GM19467 (cell line): ENCODE measurements at regions not wholly inside any gene's neighbourhood (a gene's known extent, or its start where the extent isn't known, plus 50 kb on each side); places are given as distances from the start of the nearest gene placed in this dataset.
"Not testable (repeated sequence)": the region's sequence is repeated elsewhere in the genome, so short reads cannot be mapped to it uniquely, and the experiment has no call there.

ENCODE experiments used
- ATAC-seq: cut with Tn5 transposase; IDR thresholded peaks from one replicate; pipeline ENCODE4 v1.9.1; 2021; ENCODE audit warnings: mild to moderate bottlenecking, moderate library complexity; ENCODE audit not compliant: unreplicated experiment

DNA sequence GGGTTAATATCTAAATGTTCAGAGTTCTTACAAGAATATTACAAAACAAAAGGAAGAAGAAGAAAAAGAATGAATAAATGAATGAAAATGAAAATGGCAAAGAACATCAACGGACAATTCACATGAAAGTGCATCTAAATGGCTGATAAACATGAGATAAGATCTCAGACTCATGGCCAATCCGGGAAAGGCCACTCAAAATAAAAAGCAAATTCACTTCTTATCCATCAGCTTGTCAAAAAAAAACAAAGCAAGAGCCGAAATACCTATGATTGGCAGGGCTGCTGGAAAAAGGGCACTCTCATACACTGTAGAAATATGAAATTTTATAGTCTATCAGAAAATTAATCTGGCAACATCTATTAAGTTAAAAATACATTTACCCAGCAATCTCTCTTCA is 103.6 kb upstream of the EDEM3 start:
- ATAC-seq: no peak

DNA sequence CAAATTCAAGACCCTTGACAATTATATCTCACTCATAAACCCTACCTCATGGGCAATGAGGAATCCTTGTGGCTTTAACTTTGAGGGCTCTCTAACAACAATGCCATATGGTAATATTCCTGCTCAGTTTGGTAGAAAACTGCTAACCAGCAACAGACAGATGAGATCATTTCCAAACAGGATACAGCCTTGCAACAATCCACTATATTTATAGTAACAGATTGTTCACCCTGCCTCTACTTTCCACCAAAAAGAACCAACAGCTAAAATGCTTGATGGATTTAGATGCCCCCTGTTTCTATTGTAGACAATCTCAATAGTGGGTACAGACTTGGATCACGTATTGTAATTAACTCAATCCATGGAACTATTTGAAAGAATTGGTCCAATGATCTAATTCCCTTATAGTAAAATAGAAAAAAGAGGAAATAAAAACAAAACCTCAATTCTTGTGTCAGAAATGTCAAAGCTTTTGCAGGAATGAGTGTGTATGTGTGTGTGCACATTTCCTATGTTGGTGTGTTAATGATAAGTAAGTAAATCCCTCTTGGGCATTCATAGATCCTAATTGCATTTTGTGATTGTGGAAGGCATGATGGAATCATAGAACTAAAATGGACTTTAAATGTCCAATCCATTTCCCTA is 100.0 kb upstream of the EDEM3 start:
- no peak for ATAC-seq

DNA sequence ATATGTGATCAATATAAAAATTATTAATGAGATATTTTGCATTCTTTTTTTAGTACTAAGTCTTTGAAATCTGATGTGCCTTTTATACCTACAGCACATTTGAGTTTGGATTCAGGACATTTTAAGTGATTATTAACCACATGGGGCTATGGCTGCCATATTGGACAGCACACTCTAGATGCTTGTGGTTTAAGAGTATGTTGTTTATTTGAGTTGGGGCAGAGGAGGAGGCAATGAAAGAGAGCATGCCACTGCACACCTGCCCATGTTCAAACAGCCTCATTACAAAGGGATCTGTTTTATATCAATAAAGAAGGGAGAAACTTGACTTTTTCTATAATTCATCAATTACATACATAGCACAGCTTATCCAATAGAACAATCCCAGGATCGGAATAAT is 99.4 kb upstream of the EDEM3 start:
- ATAC-seq: no peak

DNA sequence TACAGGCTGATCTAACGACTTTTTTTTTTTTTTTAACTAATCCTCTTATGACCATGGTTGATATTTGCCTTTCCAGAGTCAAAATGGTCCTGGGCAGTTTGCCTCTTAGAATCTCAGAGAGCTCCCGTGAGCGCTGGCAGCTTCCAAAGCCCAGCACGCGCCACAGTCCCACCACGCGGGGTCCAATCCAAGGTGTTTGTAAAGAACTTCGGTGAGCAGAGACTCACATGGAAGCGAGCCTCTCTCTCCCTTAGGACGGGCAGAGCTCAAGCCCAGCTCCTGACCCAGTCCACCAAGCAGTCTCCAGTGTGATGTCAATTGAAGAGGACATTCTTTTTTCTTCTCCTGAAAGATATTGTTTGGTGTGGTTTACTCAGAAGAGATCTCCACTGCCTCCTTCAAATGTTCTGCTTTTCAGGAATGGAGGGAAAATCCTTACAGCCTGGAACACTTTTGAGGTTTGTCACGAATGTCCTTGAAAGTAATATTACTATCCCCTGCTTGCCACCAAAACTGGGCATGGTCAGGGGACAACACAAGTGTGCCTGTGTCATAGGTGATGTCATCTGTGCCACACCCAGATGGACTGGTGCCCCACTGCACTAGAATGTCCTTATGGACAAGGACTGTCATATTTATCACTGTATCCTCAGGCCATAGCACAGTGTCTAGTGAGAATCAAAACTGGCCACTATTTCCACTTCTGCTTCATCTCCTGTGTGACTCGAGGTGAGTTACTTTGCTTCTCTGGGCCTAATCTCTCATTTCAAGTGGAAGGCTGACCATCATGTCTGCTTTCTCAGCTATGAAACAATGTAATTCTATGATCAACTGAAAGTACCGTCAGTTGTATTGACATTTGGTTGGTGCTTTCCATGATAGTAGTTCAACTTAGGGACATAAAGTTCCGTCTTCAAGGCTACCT is 97.4 kb upstream of the EDEM3 start:
- no peak for ATAC-seq

DNA sequence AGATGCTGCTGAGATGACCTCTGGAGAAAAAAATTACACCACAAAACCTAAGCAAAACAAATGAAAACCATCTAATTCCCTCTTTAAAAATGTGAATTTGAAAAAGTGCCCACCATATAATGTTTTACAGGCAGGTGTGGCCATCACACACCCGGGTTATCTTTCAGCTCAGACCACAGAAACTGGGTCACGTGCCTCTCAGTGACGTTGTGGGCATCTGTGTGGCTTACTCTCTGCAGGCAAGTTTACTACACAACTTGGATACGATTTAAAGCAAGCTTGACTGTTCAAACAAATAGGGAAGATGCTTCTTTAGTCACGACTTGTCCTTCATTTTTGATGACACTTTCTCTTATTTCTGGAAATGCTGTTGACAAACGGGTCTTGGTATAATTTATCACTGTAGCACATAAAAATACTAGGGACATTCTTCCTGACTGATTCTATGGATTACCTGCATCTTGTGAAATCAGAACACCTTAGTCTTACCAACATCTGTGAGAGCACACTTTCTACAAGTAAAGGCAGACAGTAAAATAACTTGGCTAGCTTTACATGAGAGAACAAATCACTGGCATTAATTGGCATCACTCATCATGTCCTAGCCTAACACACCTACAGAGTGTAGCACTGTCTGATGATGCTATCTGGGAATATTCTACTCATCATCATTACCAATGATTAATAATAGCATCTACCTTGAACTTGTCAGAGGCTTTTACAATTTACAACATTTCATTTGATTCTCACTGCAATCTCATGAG is 89.3 kb upstream of the EDEM3 start:
- peak; percentile 100 for ATAC-seq

DNA sequence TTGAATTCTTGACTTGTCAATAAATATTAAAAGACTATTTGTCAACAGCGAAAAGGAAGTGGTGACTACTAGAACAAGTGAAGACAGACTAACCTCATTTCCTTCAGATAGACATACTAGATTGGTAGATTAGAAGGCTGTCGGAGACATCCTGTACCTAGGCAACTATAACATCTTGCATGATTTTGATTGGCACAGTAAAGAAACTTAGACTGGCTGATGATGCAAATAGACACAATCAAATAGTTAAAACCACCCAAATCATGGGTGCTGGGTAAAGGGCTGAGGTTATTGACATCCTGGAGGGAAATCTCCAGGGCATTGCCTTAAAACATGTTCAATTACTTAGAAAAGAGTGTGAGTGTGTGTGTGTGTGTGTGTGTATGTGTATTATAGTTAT is 85.9 kb upstream of the EDEM3 start:
- no peak for ATAC-seq

DNA sequence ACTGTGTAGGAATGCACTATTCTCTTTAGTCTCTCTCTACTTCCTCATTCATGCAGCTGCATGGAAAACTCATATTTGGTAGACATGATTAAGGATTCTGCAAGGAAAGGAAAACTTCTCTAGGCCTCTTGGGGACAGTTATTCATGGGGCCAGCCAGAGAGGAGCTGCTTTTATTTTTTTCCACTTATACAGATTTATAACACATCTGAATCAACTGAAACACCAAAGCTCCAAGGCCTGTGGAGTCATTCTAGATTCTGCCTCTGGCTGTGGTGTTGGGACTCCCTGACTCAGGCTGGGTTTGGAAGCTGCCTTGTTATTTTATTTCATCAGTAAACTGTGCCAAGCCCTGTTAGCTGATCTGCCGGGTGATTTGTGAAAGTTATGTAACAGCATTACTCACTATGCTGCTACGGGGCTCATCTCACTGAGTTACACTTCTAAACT is 83.9 kb upstream of the EDEM3 start:
- ATAC-seq: no peak

DNA sequence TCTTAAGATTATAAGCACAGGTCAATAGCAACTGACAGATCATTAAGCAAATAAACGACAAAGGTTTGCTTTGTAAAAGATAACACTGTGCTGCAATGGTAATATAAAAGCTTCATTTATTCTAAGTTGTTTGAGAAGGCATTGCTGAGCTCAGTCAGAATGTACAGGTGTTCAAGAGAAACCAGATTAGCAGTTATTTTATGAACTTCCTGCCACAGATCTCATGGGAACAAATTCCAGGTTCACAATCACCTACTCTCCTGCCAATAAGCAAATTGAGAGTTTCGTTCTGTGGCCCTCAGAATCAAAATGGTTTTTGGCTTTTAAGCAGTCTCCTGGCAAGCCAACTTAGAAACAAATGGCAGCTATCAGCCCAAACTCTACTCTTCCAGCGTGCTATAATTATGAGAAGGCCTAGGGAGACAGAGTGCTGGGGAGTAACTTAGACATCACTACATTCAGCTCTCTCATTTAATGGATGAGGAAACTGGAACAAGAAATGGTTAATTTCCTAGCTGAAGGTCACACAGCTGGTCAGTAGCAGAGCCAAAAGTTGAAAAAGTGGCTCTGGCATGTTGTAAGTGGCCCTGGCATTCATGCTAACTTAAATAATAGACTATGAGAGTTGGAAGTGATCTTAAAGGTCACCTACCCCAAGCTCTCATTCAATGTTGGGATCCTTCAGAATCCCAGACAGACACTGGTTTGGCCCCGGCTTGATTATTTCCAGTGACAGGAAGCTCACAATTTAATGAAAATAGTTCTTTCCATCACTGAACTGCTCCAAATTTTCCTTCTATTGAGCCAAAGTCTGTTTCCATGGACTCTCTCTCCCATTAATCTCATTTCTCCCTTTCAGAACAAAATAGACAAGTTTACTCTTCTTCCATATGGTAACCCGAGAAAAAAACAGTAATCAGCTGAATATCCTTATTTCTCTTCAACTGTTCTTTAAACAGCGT is 82.6 kb upstream of the EDEM3 start:
- no peak for ATAC-seq

DNA sequence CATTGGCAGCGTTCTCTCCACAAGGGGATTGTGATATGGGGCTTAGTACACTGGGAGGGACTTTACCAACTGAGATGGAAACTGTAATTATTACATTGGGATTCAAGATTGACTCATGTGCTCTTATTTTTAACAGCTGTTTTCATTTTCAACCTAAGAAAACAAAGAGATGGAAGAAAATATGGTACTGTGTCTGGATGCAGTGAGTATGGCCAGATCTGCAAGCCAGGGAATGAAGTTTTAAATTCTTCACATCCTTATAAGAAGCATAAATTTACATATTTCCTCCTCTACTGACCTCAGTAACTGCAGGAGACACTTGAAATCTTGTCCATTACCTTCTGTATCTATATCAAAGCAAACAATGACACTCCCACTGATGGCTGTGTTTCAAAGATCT is 81.5 kb upstream of the EDEM3 start:
- no peak for ATAC-seq

DNA sequence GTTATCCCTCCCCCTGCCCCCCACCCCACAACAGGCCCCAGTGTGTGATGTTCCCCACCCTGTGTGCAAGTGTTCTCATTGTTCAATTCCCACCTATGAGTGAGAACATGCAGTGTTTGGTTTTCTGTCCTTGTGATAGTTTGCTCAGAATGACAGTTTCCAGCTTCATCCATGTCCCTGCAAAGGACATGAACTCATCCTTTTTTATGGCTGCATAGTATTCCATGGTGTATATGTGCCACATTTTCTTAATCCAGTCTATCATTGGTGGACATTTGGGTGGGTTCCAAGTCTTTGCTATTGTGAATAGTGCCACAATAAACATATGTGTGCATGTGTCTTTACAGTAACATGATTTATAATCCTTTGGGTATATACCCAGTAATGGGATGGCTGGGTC is 79.3 kb upstream of the EDEM3 start:
- not testable (repeated sequence) for ATAC-seq

DNA sequence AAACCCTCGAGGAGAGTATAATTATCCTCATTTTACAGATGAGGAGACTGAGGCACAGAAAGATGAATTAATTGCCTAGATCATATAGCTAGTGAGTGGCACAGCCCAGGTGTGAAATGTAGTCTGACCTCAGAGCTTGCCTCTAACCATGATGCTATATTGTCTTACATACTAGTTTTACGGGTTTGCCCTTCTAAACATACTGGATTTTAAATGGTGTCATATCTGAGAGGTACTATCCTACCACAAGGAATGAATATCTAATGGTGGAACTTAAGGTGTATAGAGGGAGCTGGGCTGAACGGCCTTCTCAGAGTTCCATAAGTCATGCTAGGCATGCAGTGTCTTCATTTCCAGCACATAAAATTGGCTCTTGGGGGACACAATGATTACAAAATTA is 77.9 kb upstream of the EDEM3 start:
- no peak for ATAC-seq

DNA sequence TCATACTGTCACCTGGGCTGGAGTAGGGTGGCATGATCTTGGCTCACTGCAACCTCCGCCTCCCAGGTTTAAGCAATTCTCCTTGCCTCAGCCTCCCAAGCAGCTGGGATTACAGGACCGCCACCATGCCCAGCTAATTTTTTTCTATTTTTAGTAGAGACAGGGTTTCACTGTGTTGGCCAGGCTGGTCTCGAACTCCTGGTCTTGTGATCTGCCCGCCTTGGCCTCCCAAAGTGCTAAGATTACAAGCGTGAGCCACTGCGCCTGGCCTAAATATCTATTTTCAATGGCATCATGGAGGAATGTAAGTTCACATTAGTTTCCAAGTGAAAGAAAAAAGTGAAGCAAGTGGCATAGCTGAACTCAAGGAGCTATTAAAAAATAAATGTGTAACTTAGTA is 74.8 kb upstream of the EDEM3 start:
- ATAC-seq: not testable (repeated sequence)

DNA sequence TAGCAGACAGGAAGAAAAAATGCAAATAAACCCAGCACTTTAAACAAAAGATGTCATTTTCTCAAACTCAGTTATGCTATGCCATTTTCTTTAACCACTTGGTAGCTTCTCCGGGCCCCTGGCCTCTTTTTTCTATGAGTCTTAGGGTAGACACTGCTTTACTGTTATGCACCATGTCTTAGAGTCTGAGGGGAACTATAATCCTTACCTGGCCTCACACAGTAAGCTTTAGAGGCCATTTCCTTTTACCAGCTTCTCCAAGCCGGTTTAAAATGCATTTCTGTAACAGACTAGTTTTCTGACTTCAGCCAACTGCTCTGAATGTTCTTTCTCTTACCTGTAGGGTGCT is 73.7 kb upstream of the EDEM3 start:
- ATAC-seq: no peak

DNA sequence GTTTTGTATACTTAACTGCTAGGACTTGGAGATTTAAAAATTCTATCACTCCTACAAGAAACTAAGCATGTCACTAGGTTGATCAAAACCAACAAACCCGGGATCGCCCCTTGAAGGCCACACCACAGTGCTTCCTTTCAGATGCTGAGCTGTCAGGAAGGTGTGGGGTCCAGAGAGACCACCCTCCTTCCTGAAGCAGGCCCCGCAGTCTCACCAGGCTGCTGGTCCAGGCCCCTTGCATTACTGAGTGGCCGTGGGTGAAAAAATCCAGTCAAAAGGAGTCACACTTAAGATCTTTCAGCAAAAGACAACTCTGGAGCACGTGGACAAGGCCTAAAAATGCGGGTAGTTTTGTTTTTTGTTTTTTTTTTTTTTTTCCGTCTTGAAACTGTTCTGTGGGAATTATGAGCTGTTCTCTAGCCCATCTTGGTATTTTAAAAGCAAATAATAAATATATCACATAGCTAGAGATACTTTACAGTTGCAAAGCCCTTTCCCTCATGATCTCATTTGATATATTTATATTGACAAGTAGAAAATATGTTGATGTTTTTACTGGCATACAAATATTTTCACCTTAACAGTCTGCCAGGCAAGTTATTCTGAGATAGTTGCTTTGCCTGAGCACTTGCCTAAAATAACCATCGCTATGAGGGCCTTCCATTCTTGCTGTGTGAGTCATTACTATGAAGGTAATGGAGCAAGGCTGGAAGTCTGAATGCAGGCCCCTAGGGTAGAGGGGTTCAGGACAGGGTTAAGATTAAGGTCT is 73.1 kb upstream of the EDEM3 start:
- no peak for ATAC-seq

DNA sequence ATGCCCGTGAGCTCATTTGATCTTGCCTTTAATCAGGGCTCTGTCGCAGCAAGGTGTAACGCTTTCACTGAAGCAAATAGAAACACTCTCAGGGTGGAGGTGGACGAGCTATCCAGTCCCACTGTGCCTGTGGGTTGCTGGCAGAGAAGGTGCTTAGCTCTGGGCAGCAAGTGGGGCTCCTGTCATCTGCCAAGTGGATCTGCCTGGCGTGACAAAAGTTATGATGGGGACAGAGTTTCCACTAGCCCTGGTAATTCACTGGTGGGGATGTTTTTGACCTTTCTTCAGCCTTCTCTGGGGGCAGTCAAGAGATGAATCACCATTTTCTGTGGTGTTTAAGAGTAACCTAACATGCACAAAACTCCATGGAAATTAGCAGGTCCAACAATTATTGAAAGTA is 71.3 kb upstream of the EDEM3 start:
- ATAC-seq: no peak

DNA sequence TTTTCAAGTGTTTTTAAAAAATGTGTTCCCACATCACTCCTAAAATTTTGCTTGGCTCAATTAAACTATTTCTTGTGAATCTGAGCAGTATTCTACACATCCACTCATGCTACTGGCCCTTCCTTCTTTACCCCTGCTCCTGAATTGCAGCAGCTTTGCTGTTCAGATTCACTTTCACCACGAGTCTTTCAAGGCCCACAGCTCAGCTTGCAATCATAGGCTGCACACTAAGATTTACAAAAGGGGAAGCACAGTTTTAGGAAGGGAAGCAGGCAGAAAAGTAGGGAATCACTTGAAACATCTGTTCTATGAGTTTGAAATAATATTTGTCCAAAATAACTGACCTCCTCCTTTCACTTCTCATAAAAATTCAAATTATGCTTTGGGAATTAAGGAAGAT is 70.9 kb upstream of the EDEM3 start:
- no peak for ATAC-seq

DNA sequence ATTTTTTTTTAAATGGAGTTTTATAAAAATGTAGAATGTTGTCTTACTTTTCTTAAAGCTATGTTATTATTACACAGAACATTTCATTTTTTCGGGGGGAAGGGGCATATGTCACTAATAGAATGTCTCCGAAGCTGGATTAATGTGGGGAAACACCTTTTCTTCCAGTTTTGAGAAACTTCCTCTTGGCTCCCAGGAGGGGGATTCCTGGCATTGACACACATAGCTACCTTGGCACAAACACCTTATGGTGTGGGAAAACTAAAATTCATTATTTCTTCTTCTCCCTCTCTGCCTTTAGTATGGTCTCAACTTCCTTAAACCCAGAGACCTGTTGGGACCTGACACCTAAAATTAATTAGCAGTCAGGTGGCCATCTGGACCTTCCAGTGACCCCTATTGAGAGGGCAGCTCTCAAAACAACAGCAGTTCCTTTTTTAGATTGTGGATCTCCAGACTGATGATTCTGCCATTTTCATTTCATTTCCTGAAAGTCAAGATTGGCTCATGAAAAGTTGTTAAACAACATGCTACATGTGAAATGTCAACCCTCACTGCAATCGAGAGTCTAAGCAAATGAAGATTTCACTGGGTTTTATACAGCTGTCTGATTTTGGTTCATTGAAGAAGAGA is 70.1 kb upstream of the EDEM3 start:
- ATAC-seq: no peak

DNA sequence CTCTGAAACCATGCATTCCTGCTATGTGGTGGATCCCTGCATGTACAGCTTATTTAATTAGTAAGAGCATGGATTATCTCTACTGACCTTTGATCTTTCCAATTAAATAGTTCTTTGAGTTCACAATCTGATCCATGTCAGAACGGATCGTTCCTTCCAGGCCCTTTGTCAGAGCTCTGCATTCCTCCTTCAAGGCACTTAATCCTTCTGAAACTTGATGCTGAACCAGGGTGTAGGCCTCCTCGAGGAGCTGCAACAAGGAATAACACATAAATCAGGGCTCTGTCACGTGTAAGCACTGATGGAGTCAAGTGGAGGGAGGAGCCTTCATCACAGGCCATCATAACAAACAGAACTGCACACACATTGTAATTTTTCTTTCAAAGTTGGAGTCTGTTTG is 68.4 kb upstream of the EDEM3 start:
- ATAC-seq: no peak

DNA sequence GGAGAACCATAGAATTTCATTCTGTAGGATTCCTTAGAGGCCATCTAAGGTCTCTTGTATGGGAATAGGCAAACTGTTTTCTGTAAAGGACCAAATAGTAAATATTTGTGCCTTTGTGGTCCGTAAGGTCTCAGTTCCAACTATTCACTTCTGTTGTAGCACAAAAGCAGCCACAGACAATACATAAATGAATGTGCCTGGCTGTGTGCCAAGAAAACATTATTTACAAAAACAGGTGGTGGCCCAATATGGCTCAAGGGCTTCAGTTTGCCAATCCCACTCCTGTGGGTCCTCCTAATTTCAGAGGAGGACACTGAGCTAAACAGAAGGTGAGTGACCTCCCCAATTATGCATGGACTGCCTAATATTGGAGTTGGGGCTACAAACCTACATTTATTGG is 67.6 kb upstream of the EDEM3 start:
- no peak for ATAC-seq
